H54 (cell line): ENCODE measurements at regions not wholly inside any gene's neighbourhood (a gene's known extent, or its start where the extent isn't known, plus 50 kb on each side); places are given as distances from the start of the nearest gene placed in this dataset.

ENCODE experiments used
- DNase-seq: peaks from one replicate; pipeline ENCODE4 v3.0.0; 2011; ENCODE audit warnings: low spot score, mixed read lengths; ENCODE audit not compliant: insufficient read length
- FAIRE-seq: peaks from 3 replicates; lab custom pipeline; 2011; peaks lifted over from hg19 to GRCh38; lab: Jason Lieb, UNC
- POLR2A ChIP-seq: IDR thresholded peaks from 2 replicates; pipeline ENCODE4 v1.6.1; 2011; ENCODE audit warnings: low read depth, mild to moderate bottlenecking, low read length

- no peak for FAIRE-seq
- DNase-seq: no peak
- TF ChIP-seq POLR2A: no peak
Measured at GRCh38 chr4:37139987-37140386, 104.6 kb upstream of the NWD2 start.

DNA sequence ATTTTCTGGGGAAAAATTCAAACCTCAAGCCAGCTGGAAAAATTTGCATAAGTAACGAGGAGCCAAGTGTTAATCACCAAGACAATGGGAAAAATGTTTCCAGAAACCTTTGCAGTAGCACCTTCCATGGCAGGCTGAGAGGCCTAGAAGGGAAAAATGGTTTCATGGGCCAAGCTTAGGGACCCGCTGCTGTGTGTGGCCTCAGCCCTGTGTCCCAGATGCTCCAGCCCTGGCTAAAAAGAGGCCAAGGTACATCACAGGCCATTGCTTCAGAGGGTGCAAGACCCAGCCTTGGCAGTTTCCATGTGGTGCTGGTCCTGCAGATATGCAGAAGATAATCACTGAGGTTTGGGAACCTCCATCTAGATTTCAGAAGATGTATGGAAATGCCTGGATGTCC is 98.3 kb upstream of the NWD2 start:
- TF ChIP-seq POLR2A: no peak
- FAIRE-seq (no peak), DNase-seq (no peak)

- no peak for TF ChIP-seq POLR2A
- DNase-seq: no peak
- FAIRE-seq: no peak
Measured at GRCh38 chr4:37157476-37158167, 86.9 kb upstream of the NWD2 start.

- no peak for DNase-seq
- no peak for FAIRE-seq
- no peak for TF ChIP-seq POLR2A
Measured at GRCh38 chr4:37160653-37161052, 83.9 kb upstream of the NWD2 start.

GRCh38 chr4:37165844-37166243 is 78.7 kb upstream of the NWD2 start:
- FAIRE-seq (no peak), DNase-seq (no peak)
- TF ChIP-seq POLR2A: no peak

GRCh38 chr4:37169956-37170355 is 74.6 kb upstream of the NWD2 start:
- TF ChIP-seq POLR2A: no peak
- FAIRE-seq: no peak

GRCh38 chr4:37188100-37188499 is 56.4 kb upstream of the NWD2 start:
- FAIRE-seq: no peak
- TF ChIP-seq POLR2A: no peak

More at GRCh38 chr4:37169956-37170355, 74.6 kb upstream of the NWD2 start:
- DNase-seq: no peak

More at GRCh38 chr4:37188100-37188499, 56.4 kb upstream of the NWD2 start:
- no peak for DNase-seq
